ENCODE measurements at regions not wholly inside any gene's neighbourhood (a gene's known extent, or its start where the extent isn't known, plus 50 kb on each side); places are given as distances from the start of the nearest gene placed in this dataset.

- no peak for TF ChIP-seq CTCF (conservative IDR thresholded peaks at IDR 0.05; ENCODE audit: low read depth, low read length)
- DNase-seq (ENCODE audit: low read depth), result no peak
These were observed 1414.9 kb upstream of the NUDT12 start for GRCh38 chr5:104977529-104977928.

GRCh38 chr5:104967806-104968410 lies 1405.3 kb upstream of the NUDT12 start:
- no peak for TF ChIP-seq CTCF (conservative IDR thresholded peaks at IDR 0.05; ENCODE audit: low read depth, low read length)
- H3K4me3 ChIP-seq (ENCODE audit: low read depth, low read length), result no peak overlapping the region
- DNase-seq (ENCODE audit: low read depth), result no peak

More at GRCh38 chr5:104977529-104977928, 1414.9 kb upstream of the NUDT12 start:
- no peak overlapping the region for H3K4me3 ChIP-seq (ENCODE audit: low read depth, low read length)

GRCh38 chr5:104965006-104965405 lies 1402.4 kb upstream of the NUDT12 start:
- no peak overlapping the region for H3K4me3 ChIP-seq (ENCODE audit: low read depth, low read length)
- no peak for TF ChIP-seq CTCF (conservative IDR thresholded peaks at IDR 0.05; ENCODE audit: low read depth, low read length)
- DNase-seq (ENCODE audit: low read depth), result no peak

- no peak for TF ChIP-seq CTCF (conservative IDR thresholded peaks at IDR 0.05; ENCODE audit: low read depth, low read length)
- H3K4me3 ChIP-seq (ENCODE audit: low read depth, low read length), result no peak overlapping the region
- DNase-seq (ENCODE audit: low read depth), result no peak
These were observed 1392.9 kb upstream of the NUDT12 start for GRCh38 chr5:104955479-104955878.

GRCh38 chr5:104952876-104953275 lies 1390.3 kb upstream of the NUDT12 start:
- no peak overlapping the region for H3K4me3 ChIP-seq (ENCODE audit: low read depth, low read length)
- TF ChIP-seq CTCF (conservative IDR thresholded peaks at IDR 0.05; ENCODE audit: low read depth, low read length), result no peak
- no peak for DNase-seq (ENCODE audit: low read depth)

- no peak for TF ChIP-seq CTCF (conservative IDR thresholded peaks at IDR 0.05; ENCODE audit: low read depth, low read length)
- no peak overlapping the region for H3K4me3 ChIP-seq (ENCODE audit: low read depth, low read length)
- no peak for DNase-seq (ENCODE audit: low read depth)
These were observed 1389.2 kb upstream of the NUDT12 start for GRCh38 chr5:104951829-104952228.

GRCh38 chr5:104947076-104947475 lies 1384.5 kb upstream of the NUDT12 start:
- DNase-seq (ENCODE audit: low read depth), result no peak
- no peak for TF ChIP-seq CTCF (conservative IDR thresholded peaks at IDR 0.05; ENCODE audit: low read depth, low read length)
- no peak overlapping the region for H3K4me3 ChIP-seq (ENCODE audit: low read depth, low read length)

Measured in choroid plexus epithelial cell (primary cell).